IMR-90 (cell line): ENCODE measurements at regions not wholly inside any gene's neighbourhood (a gene's known extent, or its start where the extent isn't known, plus 50 kb on each side); places are given as distances from the start of the nearest gene placed in this dataset.

Experiments
- ATAC-seq: fragments of 200-7000 bp; cut with Tn5 transposase; 2 replicates; pipeline ENCODE4 v1.9.1; 2020; ENCODE audit warnings: low read depth, mild to moderate bottlenecking, moderate library complexity
- BruUV-seq: library from RNA; stranded (reverse); fragments of 400-500 nt; replicated peaks from 2 replicates; lab custom pipeline; 2021; lab: Mats Ljungman, UMichigan
- CTCF ChIA-PET: fragments of 300-600 bp; formaldehyde crosslinking; extraction: SDS; loops from one replicate; lab custom pipeline; 2021; ENCODE audit warnings: antibody characterized with exemption; lab: Yijun Ruan, JAX
- POLR2A ChIA-PET: fragments of 300-600 bp; sonication (Branson Sonifier 250); formaldehyde crosslinking; loops from one replicate; lab custom pipeline; 2022; ENCODE audit warnings: antibody characterized with exemption; ENCODE audit not compliant: unreplicated experiment; lab: Charles Lee
- DNase-seq: peaks from one replicate; pipeline ENCODE4 v3.0.0; 2013
- H2AFZ ChIP-seq: replicated peaks from 2 replicates; pipeline ENCODE3; 2013; ENCODE audit warnings: low read length, mild to moderate bottlenecking; ENCODE audit not compliant: poor library complexity
- H2AK5ac ChIP-seq: 2 replicates; pipeline ENCODE4 v1.6.1; 2013; ENCODE audit warnings: low read depth, low read length, inconsistent platforms
- H2AK9ac ChIP-seq: replicated peaks from 2 replicates; pipeline ENCODE3; 2013; ENCODE audit warnings: mild to moderate bottlenecking, low read depth, low read length, moderate library complexity; ENCODE audit not compliant: poor library complexity
- H2BK120ac ChIP-seq: 2 replicates; pipeline ENCODE4 v1.6.1; 2013; ENCODE audit warnings: low read depth, low read length, inconsistent platforms
- H2BK15ac ChIP-seq: 3 replicates; pipeline ENCODE4 v1.6.1; 2013; ENCODE audit warnings: low read depth, low read length, inconsistent platforms
- H2BK20ac ChIP-seq: 2 replicates; pipeline ENCODE4 v1.6.1; 2013; ENCODE audit warnings: low read depth, mild to moderate bottlenecking, inconsistent platforms, low read length, moderate library complexity
- H2BK5ac ChIP-seq: 2 replicates; pipeline ENCODE4 v1.6.1; 2013; ENCODE audit warnings: mild to moderate bottlenecking, low read depth, low read length, inconsistent platforms; ENCODE audit not compliant: poor library complexity, severe bottlenecking
- H3K14ac ChIP-seq: replicated peaks from 2 replicates; pipeline ENCODE4 v1.6.1; 2013; ENCODE audit warnings: low read depth, low read length, inconsistent platforms
- H3K18ac ChIP-seq: 2 replicates; pipeline ENCODE4 v1.6.1; 2013; ENCODE audit warnings: low read depth, low read length, control low read depth
- H3K23ac ChIP-seq: 2 replicates; pipeline ENCODE4 v1.6.1; 2013; ENCODE audit warnings: low read depth, low read length, inconsistent platforms
- H3K27ac ChIP-seq: 2 replicates; pipeline ENCODE4 v1.5.1; 2013; ENCODE audit warnings: mild to moderate bottlenecking, control low read depth, low read length; ENCODE audit not compliant: insufficient read depth
- H3K27me3 ChIP-seq: 2 replicates; pipeline ENCODE4 v1.6.1; 2013; ENCODE audit warnings: low read length; ENCODE audit not compliant: control insufficient read depth, insufficient read depth
- H3K36me3 ChIP-seq: 2 replicates; pipeline ENCODE4 v1.6.1; 2013; ENCODE audit warnings: low read length, mixed read lengths; ENCODE audit not compliant: control insufficient read depth, insufficient read depth
- H3K4ac ChIP-seq: 2 replicates; pipeline ENCODE4 v1.6.1; 2013; ENCODE audit warnings: low read depth, low read length, inconsistent platforms
- H3K4me1 ChIP-seq: 2 replicates; pipeline ENCODE4 v1.6.1; 2013; ENCODE audit warnings: low read length, mixed read lengths; ENCODE audit not compliant: control insufficient read depth, insufficient read depth
- H3K4me2 ChIP-seq: 2 replicates; pipeline ENCODE4 v1.6.1; 2013; ENCODE audit warnings: low read depth, mild to moderate bottlenecking, control low read depth, low read length, moderate library complexity
- H3K4me3 ChIP-seq: 2 replicates; pipeline ENCODE4 v1.5.1; 2013; ENCODE audit warnings: low read depth, mild to moderate bottlenecking, control low read depth, low read length, moderate library complexity; ENCODE audit not compliant: insufficient read depth
- H3K56ac ChIP-seq: 2 replicates; pipeline ENCODE4 v1.6.1; 2013; ENCODE audit warnings: low read length, inconsistent platforms; ENCODE audit not compliant: insufficient read depth; ENCODE audit errors: extremely low read depth
- H3K79me1 ChIP-seq, 2 experiments: 2 replicates each; pipeline ENCODE4 v1.6.1; 2013; ENCODE audit warnings: low read length in 2 of 2, inconsistent platforms in 1 of 2, low read depth in 1 of 2
- H3K9ac ChIP-seq: 2 replicates; pipeline ENCODE4 v1.6.1; 2013; ENCODE audit warnings: low read depth, low read length, control low read depth
- H3K9me1 ChIP-seq: 2 replicates; pipeline ENCODE4 v1.6.1; 2013; ENCODE audit warnings: low read length, inconsistent platforms; ENCODE audit not compliant: insufficient read depth
- H3K9me3 ChIP-seq: 2 replicates; pipeline ENCODE4 v1.6.1; 2013; ENCODE audit warnings: low read length; ENCODE audit not compliant: control insufficient read depth, insufficient read depth
- H4K20me1 ChIP-seq: 2 replicates; pipeline ENCODE4 v1.6.1; 2013; ENCODE audit warnings: low read length, inconsistent platforms; ENCODE audit not compliant: insufficient read depth
- H4K5ac ChIP-seq: 2 replicates; pipeline ENCODE4 v1.6.1; 2013; ENCODE audit warnings: mild to moderate bottlenecking, low read depth, low read length, control low read depth
- H4K8ac ChIP-seq, 2 experiments: 2 replicates each; pipeline ENCODE4 v1.6.1; 2013; ENCODE audit warnings: low read depth in 2 of 2, low read length in 2 of 2, control low read depth in 1 of 2, inconsistent platforms in 1 of 2
- H4K91ac ChIP-seq: 2 replicates; pipeline ENCODE4 v1.6.1; 2013; ENCODE audit warnings: low read depth, low read length, inconsistent platforms; ENCODE audit not compliant: insufficient read depth
- CHD1 ChIP-seq: IDR thresholded peaks from 2 replicates; pipeline ENCODE4 v1.6.1; 2012; ENCODE audit warnings: low read depth, low read length, improper control_type of control experiment
- FOS ChIP-seq: fragments of 150-350 bp; IDR thresholded peaks from 2 replicates; pipeline ENCODE4 v1.6.1; 2016; ENCODE audit warnings: low read depth, low read length
- MAZ ChIP-seq: IDR thresholded peaks from 2 replicates; pipeline ENCODE4 v1.6.1; 2012; ENCODE audit warnings: low read depth, mild to moderate bottlenecking, low read length, improper control_type of control experiment, moderate library complexity, borderline replicate concordance
- MXI1 ChIP-seq: IDR thresholded peaks from 2 replicates; pipeline ENCODE4 v1.6.1; 2012; ENCODE audit warnings: low read depth, mild to moderate bottlenecking, low read length, moderate library complexity, borderline replicate concordance
- dilution Hi-C: fragments of 300-500 bp; cut with HindIII; formaldehyde crosslinking; loops from one replicate; pipeline ENCODE4 v1.14.3; 2018; ENCODE audit warnings: low sequenced_read_pairs; ENCODE audit not compliant: unreplicated experiment
- in situ Hi-C: fragments of 300-500 bp; cut with MboI; formaldehyde crosslinking; loops from 3 replicates; pipeline ENCODE4 v1.14.3; 2019; ENCODE audit warnings: low sequenced_read_pairs, inconsistent platforms, mixed read lengths
- intact Hi-C: fragments of 100-400 bp; cut with micrococcal nuclease; formaldehyde crosslinking; loops from 2 replicates; pipeline ENCODE4 v1.10.0; 2022

DNA sequence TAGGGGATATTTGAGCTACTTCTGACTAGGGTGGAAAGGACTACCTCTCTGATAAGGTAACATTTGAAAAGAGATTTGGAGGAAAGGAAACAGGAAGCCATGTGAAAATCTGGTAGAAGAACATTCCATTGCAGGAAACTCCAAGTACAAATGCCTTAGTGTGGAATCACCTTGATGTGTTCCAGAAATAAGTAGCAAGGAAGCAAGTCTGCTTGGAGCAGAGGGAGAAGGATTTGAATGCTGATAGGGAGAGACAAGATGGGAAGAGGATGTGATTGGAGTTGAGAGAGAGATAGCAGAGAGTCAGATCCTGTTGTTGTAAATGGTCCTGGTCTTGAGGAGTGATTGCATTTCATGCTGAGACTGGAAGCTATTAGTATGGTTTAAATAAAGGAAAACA is 335.1 kb upstream of the DCBLD2 start:
- no peak for ATAC-seq
- Histone ChIP-seq H2AK9ac (no peak overlapping the region), H2BK15ac (no peak overlapping the region), H4K5ac (no peak overlapping the region), H3K9me1 (no peaks in the 10 kb centered on the region), H3K18ac (peak overlapping the region; percentile 52; the same call in 1 of the 2 replicates), H3K56ac (no peak overlapping the region), H3K23ac (no peak overlapping the region), H3K4me2 (no peak overlapping the region), H4K20me1 (no peaks in the 10 kb centered on the region), H3K4me1 (no peaks in the 10 kb centered on the region; the same call in 1 of the 2 replicates), H2AK5ac (no peak overlapping the region), H3K36me3 (no peaks in the 10 kb centered on the region), H3K27me3 (no peaks in the 10 kb centered on the region), H2AFZ (no peak overlapping the region), H3K79me1 (no peaks in the 10 kb centered on the region), H3K4me3 (no peak overlapping the region), H4K8ac (no peak overlapping the region), H3K4ac (no peak overlapping the region), H2BK5ac (peak overlapping the region; percentile 54), H4K91ac (no peak overlapping the region), H3K14ac (no peak overlapping the region), H3K9ac (no peak overlapping the region), H2BK120ac (no peak overlapping the region), H3K27ac (no peak overlapping the region), H2BK20ac (no peak overlapping the region), H3K9me3 (no peaks in the 10 kb centered on the region)
- CTCF ChIA-PET: no interaction called here
- POLR2A ChIA-PET: no interaction called here
- intact Hi-C loops (no loop called here), dilution Hi-C loops (no loop called here), in situ Hi-C loops (no loop called here)
- BruUV-seq: no TSS peak
- DNase-seq: peak; percentile 25
- no peak for TF ChIP-seq CHD1
- no peak for TF ChIP-seq FOS
- TF ChIP-seq MAZ: no peak
- no peak for TF ChIP-seq MXI1
